NCI-H1048 (cell line): ENCODE measurements at regions not wholly inside any gene's neighbourhood (a gene's known extent, or its start where the extent isn't known, plus 50 kb on each side); places are given as distances from the start of the nearest gene placed in this dataset.

Experiments
- DNase-seq: peaks from one replicate; lab custom pipeline; 2025; lab: John Stamatoyannopoulos, UW

- no peak for DNase-seq
Measured at GRCh38 chr3:86175593-86176444, 815.1 kb downstream of the VGLL3 start.

- no peak for DNase-seq
Measured at GRCh38 chr3:86175051-86175536, 815.9 kb downstream of the VGLL3 start.

- no peak for DNase-seq
Measured at GRCh38 chr3:86173401-86173800, 817.5 kb downstream of the VGLL3 start.

GRCh38 chr3:86168512-86168911 lies 822.4 kb downstream of the VGLL3 start:
- no peak for DNase-seq

- no peak for DNase-seq
Measured at GRCh38 chr3:86162521-86162920, 828.4 kb downstream of the VGLL3 start.

GRCh38 chr3:86161493-86161892 lies 829.5 kb downstream of the VGLL3 start:
- no peak for DNase-seq

GRCh38 chr3:86152620-86153019 lies 838.3 kb downstream of the VGLL3 start:
- no peak for DNase-seq

- DNase-seq, result no peak
Measured at GRCh38 chr3:86149054-86149453, 841.9 kb downstream of the VGLL3 start.

GRCh38 chr3:86147119-86147518 lies 843.8 kb downstream of the VGLL3 start:
- no peak for DNase-seq

GRCh38 chr3:86126552-86126951 lies 864.4 kb downstream of the VGLL3 start:
- DNase-seq, result no peak
